HG03432 (cell line): ENCODE measurements at regions not wholly inside any gene's neighbourhood (a gene's known extent, or its start where the extent isn't known, plus 50 kb on each side); places are given as distances from the start of the nearest gene placed in this dataset.

ENCODE experiments used
- ATAC-seq: cut with Tn5 transposase; IDR thresholded peaks from one replicate; pipeline ENCODE4 v1.9.1; 2021; ENCODE audit warnings: mild to moderate bottlenecking, moderate library complexity; ENCODE audit not compliant: unreplicated experiment

GRCh38 chr20:16124491-16124890 is 448.8 kb downstream of the KIF16B start:
- ATAC-seq: no peak

GRCh38 chr20:16123623-16124022 is 449.6 kb downstream of the KIF16B start:
- no peak for ATAC-seq

- no peak for ATAC-seq
Measured at GRCh38 chr20:16119909-16120308, 453.3 kb downstream of the KIF16B start.

DNA sequence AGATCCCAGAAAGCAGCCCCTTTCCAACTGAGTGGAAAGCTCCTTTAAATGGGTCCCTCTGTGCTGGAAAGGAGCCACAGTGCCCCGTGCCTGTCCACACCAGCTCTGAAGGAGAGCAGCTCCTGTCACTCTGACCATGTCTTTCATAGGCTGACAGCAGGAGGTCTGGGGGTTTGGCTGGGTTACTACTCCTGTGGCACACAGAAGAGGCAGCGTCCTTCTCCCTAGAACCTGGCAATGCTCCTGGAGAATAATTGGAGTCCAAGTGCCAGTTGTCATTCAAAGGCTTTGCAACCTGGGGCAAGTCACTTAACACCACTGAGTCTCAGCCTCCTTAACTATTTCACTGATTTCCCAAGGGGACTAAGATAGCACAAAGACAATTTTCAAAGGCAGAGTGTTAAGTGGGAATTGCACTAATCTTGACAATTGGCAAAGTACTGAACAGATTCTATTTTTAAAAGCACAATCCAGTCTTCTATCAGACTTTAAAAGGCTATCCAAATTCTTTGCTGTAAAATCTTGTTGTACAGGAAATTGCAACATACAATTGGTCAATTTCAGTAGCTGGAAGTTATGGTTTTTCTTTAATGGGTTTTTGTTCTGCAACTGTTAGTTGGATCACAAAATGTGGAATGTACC is 457.2 kb downstream of the KIF16B start:
- ATAC-seq: no peak

DNA sequence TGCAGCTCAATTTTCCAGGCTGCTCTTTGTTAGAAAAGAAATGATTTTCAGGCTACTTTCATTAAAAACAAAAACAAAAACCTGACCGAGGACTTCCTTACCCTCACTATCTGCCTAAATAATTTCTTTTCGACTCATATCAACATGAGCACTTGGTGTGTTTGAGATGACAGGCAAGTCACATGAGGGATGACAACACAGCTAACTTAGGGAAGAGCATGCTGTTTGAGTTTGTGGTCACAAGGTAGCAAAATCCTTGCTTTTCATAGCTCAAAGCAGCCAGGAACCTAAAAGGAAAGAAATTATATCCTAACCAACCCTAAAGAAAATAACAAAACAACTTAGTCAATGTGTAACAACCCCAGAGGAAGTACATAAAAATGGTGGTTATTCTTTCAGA is 459.5 kb downstream of the KIF16B start:
- no peak for ATAC-seq

- no peak for ATAC-seq
Measured at GRCh38 chr20:16111852-16112412, 461.3 kb downstream of the KIF16B start.

- ATAC-seq: no peak
Measured at GRCh38 chr20:16111172-16111832, 461.9 kb downstream of the KIF16B start.

DNA sequence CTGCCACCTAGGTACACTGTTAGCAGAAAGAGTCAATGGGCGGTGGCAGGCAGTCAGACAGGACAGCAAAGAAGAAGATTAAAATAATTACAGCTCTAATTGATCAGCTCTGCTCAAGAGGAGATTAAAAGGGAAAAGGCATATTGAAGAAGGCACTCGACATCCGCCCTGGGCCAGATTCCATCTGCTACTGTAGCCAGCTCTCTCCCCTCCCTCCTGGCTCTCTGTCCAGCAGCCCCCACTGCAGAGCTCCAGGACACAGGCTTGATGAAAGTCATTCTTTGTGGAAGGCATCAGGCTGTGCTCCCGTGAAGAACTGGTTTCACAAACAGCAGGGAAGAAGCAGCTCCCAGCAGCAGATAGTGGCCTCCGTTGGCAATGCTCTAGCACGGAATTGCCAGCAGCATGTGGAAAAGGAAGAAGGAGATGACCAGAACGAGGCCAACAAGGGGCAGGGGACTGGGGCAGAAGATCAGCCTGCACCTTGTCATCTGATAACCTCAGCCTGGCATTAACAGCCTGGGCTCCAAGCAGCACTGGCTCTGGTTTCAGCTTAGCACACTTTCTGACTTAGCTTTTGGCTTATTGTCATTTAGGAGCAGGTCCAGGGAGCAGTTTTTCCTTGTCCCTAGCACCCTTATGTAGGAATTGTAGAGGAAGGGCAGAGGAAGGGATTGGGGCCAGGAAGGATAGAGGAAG is 465.9 kb downstream of the KIF16B start:
- ATAC-seq: no peak

DNA sequence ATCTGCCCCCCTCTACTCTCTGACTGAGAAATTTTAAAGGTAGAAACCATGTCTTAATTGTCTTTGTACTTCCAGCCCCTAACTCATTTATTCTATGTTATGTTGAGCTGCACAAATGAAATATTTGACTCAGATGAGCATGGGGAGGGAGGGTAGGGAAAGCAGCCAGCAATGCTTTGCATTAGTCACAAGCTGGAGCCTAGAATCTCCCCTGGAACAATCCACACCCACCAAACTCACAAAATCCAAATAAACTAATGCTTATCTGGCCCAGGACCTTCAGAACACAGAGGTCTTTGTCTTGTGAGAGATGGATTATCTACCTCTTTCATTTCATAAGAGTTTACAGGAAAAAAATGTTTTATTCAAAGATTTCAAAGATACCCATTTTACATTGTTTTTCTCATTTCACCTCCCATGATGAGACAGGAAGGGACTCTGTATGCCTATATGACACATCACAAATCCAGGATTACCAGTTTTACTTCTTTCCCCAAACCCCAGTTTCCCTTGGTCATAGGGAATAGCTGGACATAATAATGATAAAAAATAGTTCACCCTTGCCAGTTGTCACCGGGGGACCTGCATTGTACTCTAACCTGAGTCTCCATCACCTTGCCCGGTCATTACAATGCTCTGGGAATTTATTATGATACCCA is 466.9 kb downstream of the KIF16B start:
- ATAC-seq: no peak

GRCh38 chr20:16104783-16105182 is 468.5 kb downstream of the KIF16B start:
- no peak for ATAC-seq
